Activated effector memory CD4-positive, alpha-beta T cell treated with anti-CD3 and anti-CD28 coated beads, Interleukin-2, amount 50 U/mL, for 16 hours (primary cell): ENCODE measurements at regions not wholly inside any gene's neighbourhood (a gene's known extent, or its start where the extent isn't known, plus 50 kb on each side); places are given as distances from the start of the nearest gene placed in this dataset.

Source experiments
- DNase-seq: peaks from one replicate; pipeline ENCODE4 v3.0.0-alpha.2; 2020

- no peak for DNase-seq
Observed at GRCh38 chr16:85162478-85163277, 50.4 kb upstream of the CIBAR2 start.

- no peak for DNase-seq
Observed at GRCh38 chr16:85163278-85164112, 51.2 kb upstream of the CIBAR2 start.

- DNase-seq = no peak
Observed at GRCh38 chr16:85164431-85164830, 52.2 kb upstream of the CIBAR2 start.

GRCh38 chr16:85164838-85165516 is 52.7 kb upstream of the CIBAR2 start:
- no peak for DNase-seq

GRCh38 chr16:85165781-85166180 is 53.5 kb upstream of the CIBAR2 start:
- DNase-seq = no peak

GRCh38 chr16:85166281-85166680 is 54.0 kb upstream of the CIBAR2 start:
- DNase-seq = no peak

- DNase-seq = no peak
Observed at GRCh38 chr16:85166699-85167588, 54.7 kb upstream of the CIBAR2 start.

GRCh38 chr16:85167589-85168537 is 55.6 kb upstream of the CIBAR2 start:
- no peak for DNase-seq

- no peak for DNase-seq
Observed at GRCh38 chr16:85168732-85169256, 56.5 kb upstream of the CIBAR2 start.

GRCh38 chr16:85169333-85170065 is 57.2 kb upstream of the CIBAR2 start:
- DNase-seq = no peak

- DNase-seq = no peak
Observed at GRCh38 chr16:85170066-85170491, 57.8 kb upstream of the CIBAR2 start.

- DNase-seq = no peak
Observed at GRCh38 chr16:85170590-85171003, 58.3 kb upstream of the CIBAR2 start.

GRCh38 chr16:85171004-85171758 is 58.9 kb upstream of the CIBAR2 start:
- DNase-seq = no peak

GRCh38 chr16:85171759-85172454 is 59.6 kb upstream of the CIBAR2 start:
- DNase-seq = no peak

- DNase-seq = no peak
Observed at GRCh38 chr16:85172455-85173145, 60.3 kb upstream of the CIBAR2 start.

- DNase-seq = no peak
Observed at GRCh38 chr16:85173146-85173980, 61.1 kb upstream of the CIBAR2 start.
